ENCODE measurements at regions not wholly inside any gene's neighbourhood (a gene's known extent, or its start where the extent isn't known, plus 50 kb on each side); places are given as distances from the start of the nearest gene placed in this dataset.

- Histone ChIP-seq H3K27me3 (replicated peaks in 1 of 2; ENCODE audit: control insufficient read depth in 2 of 2, insufficient read depth in 2 of 2, low read length in 1 of 2) (no peaks in the 10 kb centered on the region), H4K20me1 (ENCODE audit: control insufficient read depth, insufficient read depth) (no peaks in the 10 kb centered on the region), H2AFZ (ENCODE audit: control insufficient read depth, low read depth, low read length) (no peak overlapping the region), H3K4me3 (no peak overlapping the region), H3K4me2 (ENCODE audit: control insufficient read depth, insufficient read depth) (no peak overlapping the region), H3K79me2 (ENCODE audit: control insufficient read depth, insufficient read depth, low read length) (no peaks in the 10 kb centered on the region), H3K36me3 (ENCODE audit: control insufficient read depth in 2 of 2, insufficient read depth in 2 of 2, low read length in 1 of 2) (no peaks in the 10 kb centered on the region), H3K4me1 (ENCODE audit: control insufficient read depth, insufficient read depth, low read length) (no peaks in the 10 kb centered on the region), H3K27ac (ENCODE audit: control insufficient read depth, insufficient read depth) (no peak overlapping the region), H3K9ac (ENCODE audit: control insufficient read depth, insufficient read depth, low read length) (no peak overlapping the region), H3K9me3 (replicated peaks; ENCODE audit: control insufficient read depth, insufficient read depth, low read length) (no peaks in the 10 kb centered on the region)
- ChIA-PET POLR2A (no interaction called here), SMC1A (ENCODE audit: uncharacterized antibody, unreplicated experiment) (interaction anchor here (0.9 to 1.3 kb wide), 2 partner anchors 11 to 126 kb away, joined by 3 to 5 read pairs; no protein-coding TSS in a partner anchor), CTCF (interaction anchor here (0.7 to 3.5 kb wide), 14 partner anchors 8 to 299 kb away, joined by 3 to 11 read pairs (median 3); no protein-coding TSS in a partner anchor), RAD21 (ENCODE audit: unreplicated experiment) (no interaction called here)
- FAIRE-seq (no peak), ATAC-seq (peak; percentile 66), DNase-seq (ENCODE audit: low read depth, low spot score) (no peak)
- no peak for TF ChIP-seq RBBP5 (conservative IDR thresholded peaks at IDR 0.05)
- TF ChIP-seq CTCF (IDR thresholded peaks at IDR 0.05 in 2 of 3, conservative IDR thresholded peaks at IDR 0.05 in 1 of 3; ENCODE audit: control insufficient read depth in 2 of 3, extremely low read depth in 1 of 3, insufficient read depth in 1 of 3, low read depth in 3 of 3, low read length in 3 of 3): peak; percentile 45 to 74 (median 65)
- TF ChIP-seq MTA3 (IDR thresholded peaks at IDR 0.05; ENCODE audit: borderline replicate concordance, low read length): no peak
- peak; percentile 33 for TF ChIP-seq RAD21 (IDR thresholded peaks at IDR 0.05; ENCODE audit: insufficient read depth, low read depth, low read length)
- TF ChIP-seq HDAC2 (IDR thresholded peaks at IDR 0.05): no peak
- TF ChIP-seq STAT3 (IDR thresholded peaks at IDR 0.05; ENCODE audit: low read depth, low read length): no peak
- no peak for TF ChIP-seq BCL3 (IDR thresholded peaks at IDR 0.05; ENCODE audit: borderline replicate concordance, insufficient read depth, low read depth, low read length, poor library complexity, severe bottlenecking)
- TF ChIP-seq FOS (IDR thresholded peaks at IDR 0.05; ENCODE audit: borderline replicate concordance, extremely low read depth, insufficient read length): no peak
- intact Hi-C loops (cut with micrococcal nuclease; ENCODE audit: unreplicated experiment) (no loop called here), in situ Hi-C loops (cut with MboI) (no loop called here)
- no TSS peak for BruUV-seq (replicated peaks)
- WGBS (ENCODE audit: insufficient coverage, insufficient replicate concordance, low lambda C conversion rate, missing lambda C conversion rate): 45% methylated on average over 7 of the region's 7 CpGs
These were observed 637.7 kb downstream of the SEMA5A start for GRCh38 chr5:8908055-8908683.

Data from GM12878 (cell line).